PC-3 (cell line): ENCODE measurements at regions not wholly inside any gene's neighbourhood (a gene's known extent, or its start where the extent isn't known, plus 50 kb on each side); places are given as distances from the start of the nearest gene placed in this dataset.

ENCODE experiments used
- EZH2 ChIP-seq: fragments of 300-600 bp; sonication (generic); IDR thresholded peaks from one replicate; pipeline ENCODE4 v1.6.1; 2017; ENCODE audit warnings: antibody characterized with exemption, mild to moderate bottlenecking, low read length; ENCODE audit not compliant: unreplicated experiment
- EZH2phosphoT487 ChIP-seq: fragments of 300-600 bp; sonication (generic); IDR thresholded peaks from 2 replicates; pipeline ENCODE4 v1.6.1; 2018; ENCODE audit warnings: mild to moderate bottlenecking, antibody characterized with exemption, low read length, borderline replicate concordance
- TF ChIP-seq, protein P1 (sequence below): fragments of 300-600 bp; sonication (generic); conservative IDR thresholded peaks from 2 replicates; pipeline ENCODE4 v1.5.1; 2017; ENCODE audit warnings: antibody characterized with exemption, low read depth, mild to moderate bottlenecking, low read length

DNA sequence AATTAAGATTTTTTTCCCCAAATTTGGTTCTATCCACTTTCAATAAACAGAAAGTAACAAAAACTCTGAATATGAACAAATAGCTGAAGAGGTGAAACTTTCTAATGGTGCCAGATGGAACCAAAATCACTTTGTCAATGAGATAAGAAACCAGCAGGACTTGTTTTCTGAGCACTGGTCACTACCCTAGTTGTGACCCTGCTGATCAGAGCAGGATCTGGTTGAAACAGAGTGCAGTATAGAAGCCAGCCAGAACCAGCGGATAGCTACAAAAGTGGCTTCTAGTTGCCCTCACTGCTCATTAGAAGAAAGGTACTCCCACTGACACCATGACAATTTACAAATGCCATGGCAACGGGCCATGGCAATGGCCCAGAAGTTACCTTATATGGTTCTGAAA lies 158.3 kb upstream of the PIEZO2 start:
- TF ChIP-seq, protein P1, sequence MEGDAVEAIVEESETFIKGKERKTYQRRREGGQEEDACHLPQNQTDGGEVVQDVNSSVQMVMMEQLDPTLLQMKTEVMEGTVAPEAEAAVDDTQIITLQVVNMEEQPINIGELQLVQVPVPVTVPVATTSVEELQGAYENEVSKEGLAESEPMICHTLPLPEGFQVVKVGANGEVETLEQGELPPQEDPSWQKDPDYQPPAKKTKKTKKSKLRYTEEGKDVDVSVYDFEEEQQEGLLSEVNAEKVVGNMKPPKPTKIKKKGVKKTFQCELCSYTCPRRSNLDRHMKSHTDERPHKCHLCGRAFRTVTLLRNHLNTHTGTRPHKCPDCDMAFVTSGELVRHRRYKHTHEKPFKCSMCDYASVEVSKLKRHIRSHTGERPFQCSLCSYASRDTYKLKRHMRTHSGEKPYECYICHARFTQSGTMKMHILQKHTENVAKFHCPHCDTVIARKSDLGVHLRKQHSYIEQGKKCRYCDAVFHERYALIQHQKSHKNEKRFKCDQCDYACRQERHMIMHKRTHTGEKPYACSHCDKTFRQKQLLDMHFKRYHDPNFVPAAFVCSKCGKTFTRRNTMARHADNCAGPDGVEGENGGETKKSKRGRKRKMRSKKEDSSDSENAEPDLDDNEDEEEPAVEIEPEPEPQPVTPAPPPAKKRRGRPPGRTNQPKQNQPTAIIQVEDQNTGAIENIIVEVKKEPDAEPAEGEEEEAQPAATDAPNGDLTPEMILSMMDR = no peak
- TF ChIP-seq EZH2phosphoT487 (no peak), EZH2 (no peak)
